Activated naive CD8-positive, alpha-beta T cell treated with anti-CD3 and anti-CD28 coated beads for 36 hours (primary cell): ENCODE measurements at regions not wholly inside any gene's neighbourhood (a gene's known extent, or its start where the extent isn't known, plus 50 kb on each side); places are given as distances from the start of the nearest gene placed in this dataset.
A peak's percentile ranks its signal among the peaks of the same experiment; 100 is the strongest.
"Not testable (repeated sequence)": the region's sequence is repeated elsewhere in the genome, so short reads cannot be mapped to it uniquely, and the experiment has no call there.

Experiments used
- DNase-seq: peaks from one replicate; pipeline ENCODE4 v3.0.0; 2021
- H3K27ac Mint-ChIP-seq: one replicate; pipeline ENCODE4 v1.8.0; 2022; ENCODE audit warnings: mild to moderate bottlenecking, moderate library complexity, mixed read lengths
- H3K27me3 Mint-ChIP-seq: one replicate; pipeline ENCODE4 v1.8.0; 2022; ENCODE audit warnings: mild to moderate bottlenecking, mixed read lengths
- H3K36me3 Mint-ChIP-seq: one replicate; pipeline ENCODE4 v1.8.0; 2021; ENCODE audit warnings: mild to moderate bottlenecking, mixed read lengths
- H3K4me1 Mint-ChIP-seq: one replicate; pipeline ENCODE4 v1.8.0; 2021; ENCODE audit warnings: mixed read lengths
- H3K4me3 Mint-ChIP-seq: one replicate; pipeline ENCODE4 v1.8.0; 2022; ENCODE audit warnings: mild to moderate bottlenecking, moderate library complexity, mixed read lengths
- H3K9me3 Mint-ChIP-seq: one replicate; pipeline ENCODE4 v1.8.0; 2022; ENCODE audit warnings: mixed read lengths

GRCh38 chr2:87675487-87675886, 72.4 kb upstream of the PLGLB2 start:
- not testable (repeated sequence) for DNase-seq, H3K27me3 Mint-ChIP-seq, H3K4me3 Mint-ChIP-seq, H3K27ac Mint-ChIP-seq, H3K4me1 Mint-ChIP-seq, H3K9me3 Mint-ChIP-seq, H3K36me3 Mint-ChIP-seq

- not testable (repeated sequence) for H3K36me3 Mint-ChIP-seq, H3K4me1 Mint-ChIP-seq, H3K27ac Mint-ChIP-seq
Observed at GRCh38 chr2:87677421-87677923, 70.4 kb upstream of the PLGLB2 start.

GRCh38 chr2:87678742-87679173, 69.1 kb upstream of the PLGLB2 start:
- DNase-seq, H3K9me3 Mint-ChIP-seq, H3K27me3 Mint-ChIP-seq: not testable (repeated sequence)

More at GRCh38 chr2:87677421-87677923, 70.4 kb upstream of the PLGLB2 start:
- H3K9me3 Mint-ChIP-seq, DNase-seq, H3K27me3 Mint-ChIP-seq, H3K4me3 Mint-ChIP-seq: not testable (repeated sequence)

GRCh38 chr2:87679950-87680349, 67.9 kb upstream of the PLGLB2 start:
- not testable (repeated sequence) for H3K9me3 Mint-ChIP-seq, H3K27ac Mint-ChIP-seq, H3K27me3 Mint-ChIP-seq, DNase-seq, H3K4me1 Mint-ChIP-seq, H3K36me3 Mint-ChIP-seq, H3K4me3 Mint-ChIP-seq

More at GRCh38 chr2:87678742-87679173, 69.1 kb upstream of the PLGLB2 start:
- not testable (repeated sequence) for H3K36me3 Mint-ChIP-seq, H3K27ac Mint-ChIP-seq, H3K4me3 Mint-ChIP-seq, H3K4me1 Mint-ChIP-seq

GRCh38 chr2:87680691-87681090, 67.2 kb upstream of the PLGLB2 start:
- H3K27ac Mint-ChIP-seq, H3K36me3 Mint-ChIP-seq, H3K4me1 Mint-ChIP-seq: not testable (repeated sequence)

GRCh38 chr2:87683451-87683850, 64.4 kb upstream of the PLGLB2 start:
- not testable (repeated sequence) for H3K4me1 Mint-ChIP-seq, H3K36me3 Mint-ChIP-seq, H3K27ac Mint-ChIP-seq, H3K27me3 Mint-ChIP-seq, H3K4me3 Mint-ChIP-seq, DNase-seq, H3K9me3 Mint-ChIP-seq

More at GRCh38 chr2:87680691-87681090, 67.2 kb upstream of the PLGLB2 start:
- not testable (repeated sequence) for H3K4me3 Mint-ChIP-seq, DNase-seq, H3K9me3 Mint-ChIP-seq, H3K27me3 Mint-ChIP-seq

GRCh38 chr2:87683961-87684360, 63.9 kb upstream of the PLGLB2 start:
- not testable (repeated sequence) for H3K36me3 Mint-ChIP-seq, H3K27ac Mint-ChIP-seq, H3K9me3 Mint-ChIP-seq, DNase-seq, H3K27me3 Mint-ChIP-seq, H3K4me1 Mint-ChIP-seq, H3K4me3 Mint-ChIP-seq

- H3K36me3 Mint-ChIP-seq, H3K9me3 Mint-ChIP-seq, H3K27me3 Mint-ChIP-seq, H3K27ac Mint-ChIP-seq, H3K4me3 Mint-ChIP-seq, DNase-seq, H3K4me1 Mint-ChIP-seq: not testable (repeated sequence)
Observed at GRCh38 chr2:87685558-87685957, 62.3 kb upstream of the PLGLB2 start.

- H3K27ac Mint-ChIP-seq, H3K4me1 Mint-ChIP-seq, DNase-seq, H3K27me3 Mint-ChIP-seq, H3K9me3 Mint-ChIP-seq, H3K36me3 Mint-ChIP-seq, H3K4me3 Mint-ChIP-seq: not testable (repeated sequence)
Observed at GRCh38 chr2:87686873-87687549, 60.9 kb upstream of the PLGLB2 start.

GRCh38 chr2:87687550-87688270, 60.2 kb upstream of the PLGLB2 start:
- not testable (repeated sequence) for DNase-seq, H3K36me3 Mint-ChIP-seq, H3K27me3 Mint-ChIP-seq, H3K4me3 Mint-ChIP-seq, H3K9me3 Mint-ChIP-seq, H3K27ac Mint-ChIP-seq, H3K4me1 Mint-ChIP-seq

GRCh38 chr2:87691899-87692592, 55.8 kb upstream of the PLGLB2 start:
- DNase-seq, H3K36me3 Mint-ChIP-seq, H3K27me3 Mint-ChIP-seq, H3K4me3 Mint-ChIP-seq, H3K4me1 Mint-ChIP-seq, H3K9me3 Mint-ChIP-seq: not testable (repeated sequence)
- peak overlapping the region; percentile 25 for H3K27ac Mint-ChIP-seq

- not testable (repeated sequence) for H3K9me3 Mint-ChIP-seq, DNase-seq, H3K36me3 Mint-ChIP-seq, H3K27ac Mint-ChIP-seq, H3K4me3 Mint-ChIP-seq, H3K27me3 Mint-ChIP-seq, H3K4me1 Mint-ChIP-seq
Observed at GRCh38 chr2:87692914-87693313, 55.0 kb upstream of the PLGLB2 start.

- not testable (repeated sequence) for H3K27me3 Mint-ChIP-seq, H3K36me3 Mint-ChIP-seq, H3K4me1 Mint-ChIP-seq, DNase-seq, H3K27ac Mint-ChIP-seq, H3K9me3 Mint-ChIP-seq, H3K4me3 Mint-ChIP-seq
Observed at GRCh38 chr2:87693882-87694281, 54.0 kb upstream of the PLGLB2 start.

GRCh38 chr2:87695596-87696323, 52.1 kb upstream of the PLGLB2 start:
- DNase-seq, H3K4me1 Mint-ChIP-seq, H3K27me3 Mint-ChIP-seq, H3K9me3 Mint-ChIP-seq, H3K4me3 Mint-ChIP-seq, H3K27ac Mint-ChIP-seq, H3K36me3 Mint-ChIP-seq: not testable (repeated sequence)
